ENCODE measurements at regions not wholly inside any gene's neighbourhood (a gene's known extent, or its start where the extent isn't known, plus 50 kb on each side); places are given as distances from the start of the nearest gene placed in this dataset.

- TF ChIP-seq EZH2 (IDR thresholded peaks at IDR 0.05) = no peak
- TF ChIP-seq POLR2AphosphoS5 (IDR thresholded peaks at IDR 0.05; ENCODE audit: borderline replicate concordance, low read depth, low read length) = no peak
- no peak for TF ChIP-seq FOXP2 (optimal IDR thresholded peaks at IDR 0.05; ENCODE audit: control extremely low read depth, extremely low read length, insufficient read depth)
Measured at GRCh38 chr14:101490771-101491170, 70.5 kb upstream of the DIO3 start.

All from SK-N-MC (cell line).